GM18867 (cell line): ENCODE measurements at regions not wholly inside any gene's neighbourhood (a gene's known extent, or its start where the extent isn't known, plus 50 kb on each side); places are given as distances from the start of the nearest gene placed in this dataset.

Experiments
- ATAC-seq: cut with Tn5 transposase; IDR thresholded peaks from one replicate; pipeline ENCODE4 v1.9.1; 2021; ENCODE audit warnings: mild to moderate bottlenecking, moderate library complexity; ENCODE audit not compliant: unreplicated experiment

GRCh38 chr13:40161351-40161810 lies 505.1 kb downstream of the FOXO1 start:
- no peak for ATAC-seq

- ATAC-seq, result no peak
Measured at GRCh38 chr13:40161931-40162330, 504.5 kb downstream of the FOXO1 start.

GRCh38 chr13:40163066-40164000 lies 503.1 kb downstream of the FOXO1 start:
- no peak for ATAC-seq

GRCh38 chr13:40164133-40164532 lies 502.3 kb downstream of the FOXO1 start:
- no peak for ATAC-seq

GRCh38 chr13:40165316-40165932 lies 501.0 kb downstream of the FOXO1 start:
- ATAC-seq, result no peak

GRCh38 chr13:40167327-40167726 lies 499.1 kb downstream of the FOXO1 start:
- ATAC-seq, result no peak

- no peak for ATAC-seq
Measured at GRCh38 chr13:40168425-40169166, 497.8 kb downstream of the FOXO1 start.

GRCh38 chr13:40169476-40169875 lies 497.0 kb downstream of the FOXO1 start:
- ATAC-seq, result no peak

- ATAC-seq, result no peak
Measured at GRCh38 chr13:40170091-40170490, 496.4 kb downstream of the FOXO1 start.

- no peak for ATAC-seq
Measured at GRCh38 chr13:40170982-40171381, 495.5 kb downstream of the FOXO1 start.

GRCh38 chr13:40171566-40171965 lies 494.9 kb downstream of the FOXO1 start:
- no peak for ATAC-seq

GRCh38 chr13:40172149-40172591 lies 494.3 kb downstream of the FOXO1 start:
- no peak for ATAC-seq

GRCh38 chr13:40172878-40173277 lies 493.6 kb downstream of the FOXO1 start:
- ATAC-seq, result no peak

- no peak for ATAC-seq
Measured at GRCh38 chr13:40175639-40176038, 490.8 kb downstream of the FOXO1 start.

- no peak for ATAC-seq
Measured at GRCh38 chr13:40176242-40176641, 490.2 kb downstream of the FOXO1 start.

GRCh38 chr13:40178130-40178529 lies 488.3 kb downstream of the FOXO1 start:
- ATAC-seq, result no peak

- no peak for ATAC-seq
Measured at GRCh38 chr13:40179445-40180281, 486.8 kb downstream of the FOXO1 start.

- no peak for ATAC-seq
Measured at GRCh38 chr13:40180776-40181175, 485.7 kb downstream of the FOXO1 start.

GRCh38 chr13:40181203-40181845 lies 485.1 kb downstream of the FOXO1 start:
- ATAC-seq, result no peak

GRCh38 chr13:40182591-40182990 lies 483.9 kb downstream of the FOXO1 start:
- no peak for ATAC-seq
